H54 (cell line): ENCODE measurements at regions not wholly inside any gene's neighbourhood (a gene's known extent, or its start where the extent isn't known, plus 50 kb on each side); places are given as distances from the start of the nearest gene placed in this dataset.

Experiments used
- DNase-seq: peaks from one replicate; pipeline ENCODE4 v3.0.0; 2011; ENCODE audit warnings: low spot score, mixed read lengths; ENCODE audit not compliant: insufficient read length
- FAIRE-seq: peaks from 3 replicates; lab custom pipeline; 2011; peaks lifted over from hg19 to GRCh38; lab: Jason Lieb, UNC
- POLR2A ChIP-seq: IDR thresholded peaks from 2 replicates; pipeline ENCODE4 v1.6.1; 2011; ENCODE audit warnings: low read depth, mild to moderate bottlenecking, low read length

DNA sequence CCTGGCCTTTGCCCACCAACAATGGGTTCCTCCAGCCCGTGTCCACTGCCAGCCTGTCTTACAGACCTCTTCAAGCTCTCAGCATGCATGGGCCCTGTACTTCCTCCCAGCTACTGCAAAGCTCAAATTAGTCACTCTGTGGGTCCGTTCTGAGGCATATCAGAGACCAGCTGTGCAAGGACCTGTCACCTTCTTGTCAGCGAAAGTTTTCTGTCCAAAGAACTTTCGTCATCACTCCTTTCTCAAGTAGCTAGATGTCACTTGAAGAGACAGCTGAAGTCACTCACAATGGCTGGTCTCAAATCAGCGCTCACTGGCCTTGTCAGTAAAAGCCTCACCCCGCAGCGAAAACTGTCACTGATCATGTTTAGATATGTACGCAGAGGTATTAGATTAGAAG lies 91.4 kb upstream of the DYNLRB2 start:
- no peak for TF ChIP-seq POLR2A
- FAIRE-seq (no peak), DNase-seq (no peak)

DNA sequence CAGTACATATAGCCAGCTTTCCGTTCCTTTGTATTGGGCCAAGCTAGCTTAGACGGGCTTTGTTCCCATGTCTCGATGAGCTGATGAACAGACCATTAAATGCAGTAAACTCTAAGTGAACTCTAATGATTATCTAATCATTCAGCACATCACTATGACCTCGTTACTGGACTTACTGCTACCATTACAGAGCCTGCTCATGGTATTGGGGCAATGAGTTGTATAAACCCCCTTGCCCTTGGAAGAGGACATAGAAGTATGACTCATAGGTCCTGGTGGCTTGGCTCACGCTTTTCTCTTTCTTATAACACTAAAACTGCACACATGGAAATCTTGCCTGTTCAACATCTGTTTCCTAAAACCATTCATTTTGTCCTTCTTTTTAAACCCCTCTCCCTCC lies 93.6 kb upstream of the DYNLRB2 start:
- no peak for DNase-seq
- no peak for TF ChIP-seq POLR2A
- FAIRE-seq = no peak

DNA sequence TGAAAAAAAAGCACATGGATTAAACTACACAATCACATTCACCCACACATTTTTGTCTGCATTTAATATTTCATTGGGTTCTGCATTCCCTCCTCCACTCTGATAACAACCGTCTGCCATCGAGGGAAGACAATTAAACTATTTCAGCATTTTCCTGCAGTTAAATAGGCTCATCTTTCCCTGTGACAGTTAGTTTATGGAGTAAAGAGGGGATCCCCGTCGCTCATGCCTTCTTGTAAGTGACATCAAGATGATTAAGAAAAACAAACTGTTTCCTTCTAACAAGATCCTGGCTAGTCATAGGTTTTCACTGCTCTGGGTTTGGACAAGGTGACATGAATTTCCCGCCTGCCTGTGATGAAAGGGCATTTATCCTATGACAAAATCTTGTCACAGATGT lies 98.0 kb upstream of the DYNLRB2 start:
- TF ChIP-seq POLR2A = no peak
- DNase-seq = no peak
- FAIRE-seq = no peak

DNA sequence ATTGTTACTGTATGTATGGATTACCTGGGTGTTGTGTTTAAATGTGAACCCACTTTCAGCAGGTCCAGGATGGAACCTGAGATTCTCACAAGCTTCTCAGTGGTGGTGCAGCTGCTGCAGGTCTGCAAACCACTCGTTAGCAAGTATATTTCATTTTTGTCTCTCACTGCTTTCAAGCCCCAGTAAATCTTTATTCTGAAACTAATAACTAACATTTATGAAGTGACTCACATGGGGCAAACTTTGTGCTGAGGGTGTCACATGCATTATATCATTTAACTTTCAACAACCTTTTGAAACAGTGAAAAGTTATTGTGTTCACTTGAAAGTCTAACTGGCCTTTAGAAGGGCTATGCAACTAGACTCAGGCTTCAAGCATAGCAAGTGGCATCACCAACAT lies 98.9 kb upstream of the DYNLRB2 start:
- DNase-seq (no peak), FAIRE-seq (no peak)
- no peak for TF ChIP-seq POLR2A

DNA sequence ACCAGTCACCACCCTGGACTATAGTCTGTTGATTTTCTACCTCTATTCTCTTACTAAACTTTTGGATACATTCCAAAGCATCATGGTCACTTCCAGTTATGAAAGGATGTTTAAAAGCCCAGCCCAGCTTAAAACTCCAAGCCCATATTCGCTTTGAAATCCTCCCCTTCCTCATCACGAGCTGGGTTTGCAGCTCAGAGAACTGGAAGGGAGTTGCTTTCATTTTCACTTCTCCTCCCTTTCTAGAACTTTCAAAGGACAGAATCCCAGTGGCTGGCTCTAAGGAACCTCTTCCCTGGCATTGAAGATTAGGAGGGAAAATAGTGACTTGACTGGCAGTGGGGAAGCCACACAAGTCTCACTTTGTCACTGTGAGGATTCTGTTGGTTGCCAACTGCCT lies 100.1 kb upstream of the DYNLRB2 start:
- FAIRE-seq (no peak), DNase-seq (no peak)
- TF ChIP-seq POLR2A = no peak

DNA sequence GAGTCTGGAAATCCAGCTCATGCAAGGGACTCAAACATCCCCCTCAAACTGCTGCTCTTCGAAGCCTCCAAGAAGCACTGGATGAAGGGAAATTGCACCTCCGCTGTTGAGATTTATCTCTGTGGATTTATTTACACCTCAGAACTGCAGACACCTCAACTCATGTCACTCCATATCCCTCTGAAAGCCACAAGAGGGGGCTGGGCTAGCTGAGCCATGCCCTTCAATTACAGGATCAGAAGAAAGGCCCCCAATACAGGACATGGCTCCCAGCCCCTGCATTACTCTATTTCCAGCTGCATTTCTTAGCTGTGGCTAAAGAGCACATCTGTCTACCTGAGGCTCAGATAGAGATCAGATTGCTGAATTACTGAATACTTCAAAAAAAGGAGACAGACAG lies 103.1 kb upstream of the DYNLRB2 start:
- no peak for TF ChIP-seq POLR2A
- no peak for DNase-seq
- no peak for FAIRE-seq

DNA sequence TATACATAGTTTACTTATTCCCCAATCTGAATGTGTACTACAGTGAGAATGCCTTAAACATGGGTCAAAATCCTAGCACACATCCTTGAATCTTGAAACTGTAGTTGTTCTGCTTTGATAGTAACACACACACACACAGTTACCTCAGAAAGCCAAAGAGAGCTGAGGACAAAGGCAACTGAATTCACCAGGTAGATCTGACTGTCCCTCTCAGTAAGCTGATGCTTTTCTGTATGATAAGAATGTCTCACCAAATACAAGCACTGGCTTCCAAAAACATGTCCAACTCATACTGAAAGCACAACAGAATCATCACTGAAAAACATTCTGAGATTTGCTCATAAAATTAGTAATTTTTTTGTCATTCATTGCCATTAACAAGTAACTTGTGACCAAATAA lies 104.3 kb upstream of the DYNLRB2 start:
- FAIRE-seq (no peak), DNase-seq (no peak)
- TF ChIP-seq POLR2A = no peak

DNA sequence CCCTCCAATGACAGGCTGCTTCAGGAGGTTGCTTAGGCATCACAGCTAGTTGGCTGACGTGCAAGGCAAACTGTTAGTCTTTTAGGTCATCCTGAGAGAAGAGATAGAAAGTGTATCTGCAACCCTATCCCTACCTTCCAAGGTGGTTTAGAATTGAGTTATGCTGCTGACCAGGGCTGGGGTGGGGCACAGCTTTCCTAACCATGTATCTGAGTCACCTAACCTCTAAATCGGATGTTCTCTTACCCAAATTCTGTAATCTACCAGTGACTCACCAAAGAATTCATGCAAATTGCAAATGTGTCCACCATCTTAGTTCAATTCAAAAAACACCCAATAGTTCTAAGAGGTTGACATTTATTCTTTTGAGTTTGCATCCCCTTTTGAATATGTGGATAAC lies 107.2 kb upstream of the DYNLRB2 start:
- peak; percentile 1 for DNase-seq
- TF ChIP-seq POLR2A = no peak
- no peak for FAIRE-seq

DNA sequence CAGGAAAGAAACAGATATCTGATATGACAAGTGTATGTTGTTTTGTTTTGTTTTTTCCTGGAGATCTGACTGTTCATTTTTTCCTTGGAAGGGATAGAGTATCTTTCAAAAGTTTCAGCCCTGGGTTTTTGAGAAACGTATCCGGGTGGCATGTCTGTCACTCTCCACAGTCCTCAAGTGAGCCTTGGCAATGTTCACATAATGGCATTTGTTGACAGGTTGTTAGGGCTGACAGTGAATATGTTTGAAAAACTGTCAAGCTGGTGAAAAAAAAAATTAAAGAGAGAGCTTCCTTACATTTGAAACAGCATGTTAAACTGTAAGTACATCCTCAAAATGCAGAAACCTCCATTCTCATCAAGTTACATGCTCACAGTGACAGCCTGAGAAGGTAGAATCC lies 113.0 kb upstream of the DYNLRB2 start:
- no peak for DNase-seq
- TF ChIP-seq POLR2A = no peak
- FAIRE-seq = no peak

DNA sequence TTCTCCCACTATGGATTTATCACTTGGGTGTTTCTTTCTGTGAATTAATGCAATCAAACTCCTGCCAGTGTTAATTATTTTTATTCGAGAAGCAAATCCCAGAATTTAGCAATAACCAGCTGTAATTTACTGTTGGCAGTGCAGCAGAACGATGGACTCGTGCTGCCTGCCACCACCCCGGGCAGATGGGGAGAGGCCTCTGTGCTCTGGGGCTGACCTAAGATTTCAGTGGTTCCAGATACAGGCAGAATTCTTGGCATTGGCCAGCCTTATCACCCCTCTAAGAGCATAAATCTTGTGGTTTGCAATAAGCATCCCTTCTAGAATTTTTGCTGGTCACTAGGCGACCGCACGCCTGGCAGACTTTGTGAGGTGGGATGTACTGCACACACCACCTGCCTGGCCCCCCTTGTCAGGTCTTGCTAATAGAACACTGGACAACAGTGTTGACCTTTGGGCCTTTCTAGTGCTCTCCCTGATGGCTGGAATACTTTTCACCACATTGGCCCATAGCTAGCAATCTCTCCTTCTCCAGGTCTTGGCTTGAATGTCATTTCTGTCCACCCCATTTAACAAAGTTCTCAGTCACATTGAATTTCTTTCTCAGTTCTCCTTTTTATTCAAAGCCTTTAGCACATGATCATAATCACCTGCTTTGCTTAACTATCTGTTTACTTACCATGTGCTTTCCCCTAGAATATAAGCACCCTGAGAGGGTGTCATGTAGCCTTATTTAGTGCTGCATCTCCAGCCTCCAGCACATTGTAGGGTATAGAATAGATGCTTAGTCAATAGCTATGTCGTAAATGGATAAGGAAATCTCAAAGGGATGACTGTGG lies 122.1 kb upstream of the DYNLRB2 start:
- no peak for FAIRE-seq
- TF ChIP-seq POLR2A = no peak
- no peak for DNase-seq

DNA sequence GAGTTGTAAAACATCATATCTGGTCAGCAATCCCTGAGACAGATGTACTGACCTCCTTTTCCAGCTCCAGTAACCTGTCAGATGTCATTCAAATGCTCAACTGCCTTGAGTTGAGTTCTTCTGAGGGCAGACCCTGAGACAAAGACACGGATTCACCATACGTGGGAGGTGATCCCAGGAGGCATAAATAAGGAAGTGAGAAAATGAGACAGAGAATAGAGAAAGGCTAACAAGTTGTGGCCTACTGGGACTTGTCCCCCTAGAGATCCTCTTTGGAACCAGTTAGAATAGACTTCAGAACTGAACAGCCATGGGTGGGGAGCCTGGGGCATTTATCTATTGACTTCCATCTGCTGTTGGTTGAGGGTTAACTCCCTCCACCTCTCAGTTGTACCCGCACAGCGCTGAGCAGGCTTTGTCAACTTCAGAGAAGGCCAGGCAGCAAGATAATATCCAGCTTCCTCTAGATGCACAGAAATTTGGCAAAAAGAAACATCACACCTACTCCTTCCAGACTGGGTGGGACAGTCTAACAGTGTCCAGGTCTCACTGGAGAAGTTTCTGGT lies 123.0 kb upstream of the DYNLRB2 start:
- DNase-seq = no peak
- no peak for FAIRE-seq
- TF ChIP-seq POLR2A = no peak

DNA sequence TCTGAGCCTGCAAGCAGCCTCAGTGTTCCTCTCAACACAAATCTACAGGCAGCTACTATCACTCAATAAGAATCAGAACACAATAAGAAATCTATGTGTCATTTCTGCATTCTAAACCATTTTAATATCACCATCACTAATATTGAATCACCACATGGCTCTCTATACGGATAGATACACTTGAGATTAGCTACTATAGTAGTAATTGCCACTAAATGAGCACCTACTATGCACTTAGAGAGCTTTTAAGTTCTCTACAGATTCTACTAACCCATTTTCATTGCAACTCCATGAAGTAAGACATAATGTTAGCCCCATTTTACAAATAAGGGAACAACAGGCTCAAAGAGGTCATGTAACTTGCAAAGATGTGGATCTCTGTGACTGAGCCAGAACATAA lies 132.8 kb upstream of the DYNLRB2 start:
- no peak for FAIRE-seq
- TF ChIP-seq POLR2A = no peak
- no peak for DNase-seq

DNA sequence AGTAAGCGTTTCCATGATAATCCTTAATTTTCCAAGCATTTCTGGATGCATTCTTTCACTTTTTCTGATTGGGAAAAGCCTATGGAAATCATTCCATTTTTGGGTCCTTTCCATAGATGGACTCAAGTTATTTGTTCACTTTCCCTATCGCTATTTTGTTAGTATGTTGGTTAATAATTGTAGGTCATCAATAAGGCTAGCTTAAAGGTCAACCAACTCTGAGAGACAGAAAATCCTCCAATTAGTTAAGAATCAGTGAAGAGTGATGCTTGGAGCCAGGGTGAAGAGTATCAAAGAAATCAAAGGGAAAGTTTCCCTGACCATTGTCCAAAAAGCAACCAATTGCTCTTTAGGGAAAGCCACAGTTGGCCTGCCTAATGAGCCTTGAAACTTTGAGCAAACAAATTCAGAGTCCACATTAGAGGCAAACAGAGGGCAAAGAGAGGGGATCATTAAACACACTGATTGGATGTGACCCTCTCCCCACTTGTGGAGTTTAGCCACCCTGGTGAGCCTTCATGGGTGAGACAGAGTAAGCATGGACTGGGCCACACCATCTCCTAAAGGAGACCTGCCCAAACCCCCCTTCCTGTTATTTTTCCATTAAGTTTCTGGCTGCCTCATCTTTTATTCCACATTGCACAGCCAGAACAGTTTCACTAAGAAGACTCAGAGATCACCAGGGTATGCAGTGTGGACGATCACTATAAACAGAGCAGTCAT lies 133.4 kb upstream of the DYNLRB2 start:
- FAIRE-seq (no peak), DNase-seq (no peak)
- TF ChIP-seq POLR2A = no peak

DNA sequence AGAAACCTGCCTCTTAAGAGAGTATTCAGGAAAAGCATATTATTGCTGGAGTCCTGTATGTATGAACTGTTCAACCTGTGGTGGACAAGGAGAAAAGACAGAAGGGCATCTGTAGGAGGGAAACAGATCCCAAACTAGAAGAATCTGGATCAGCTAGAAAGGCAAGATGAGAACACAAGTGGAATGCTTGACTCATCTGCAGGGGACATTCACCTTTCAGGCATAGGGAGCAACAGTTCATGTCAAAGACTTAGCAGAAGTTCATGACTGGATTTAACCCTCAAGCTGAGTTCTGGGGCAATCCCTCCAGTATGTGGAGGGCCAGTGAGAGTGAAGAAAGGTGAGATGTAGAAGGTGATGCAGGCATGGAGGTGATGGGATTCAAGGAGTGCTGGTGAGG lies 135.9 kb upstream of the DYNLRB2 start:
- no peak for FAIRE-seq
- DNase-seq = no peak
- TF ChIP-seq POLR2A = no peak

DNA sequence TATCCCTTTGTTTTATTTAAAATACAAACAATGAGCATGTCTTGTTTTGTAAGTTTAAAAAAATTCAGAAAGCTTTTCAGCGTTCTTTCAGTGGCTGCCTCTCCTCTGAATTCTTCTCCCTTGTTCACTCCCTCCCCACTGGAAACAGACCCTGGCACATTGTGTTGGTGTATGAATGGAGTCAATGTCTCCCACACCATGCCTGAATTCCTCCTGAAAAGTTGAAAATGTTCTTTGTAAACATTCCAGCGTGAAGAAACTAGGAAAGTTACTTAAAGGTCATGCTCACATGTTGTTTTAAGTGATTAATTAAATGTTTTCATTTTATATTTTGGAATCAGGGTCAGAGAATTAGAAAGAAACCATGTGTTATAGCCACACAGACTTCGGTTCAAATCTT lies 136.9 kb upstream of the DYNLRB2 start:
- DNase-seq (no peak), FAIRE-seq (no peak)
- TF ChIP-seq POLR2A = no peak
